CD4-positive, CD25-positive, alpha-beta regulatory T cell (primary cell): ENCODE measurements at regions not wholly inside any gene's neighbourhood (a gene's known extent, or its start where the extent isn't known, plus 50 kb on each side); places are given as distances from the start of the nearest gene placed in this dataset.

Experiments used
- ATAC-seq, 2 donors: fragments of 150-1000 bp; cut with Tn5 transposase; one replicate each; pipeline ENCODE4 v1.10.0; 2021; ENCODE audit warnings: low read depth in 2 of 2, moderate number of reproducible peaks in 2 of 2, moderate library complexity in 1 of 2
- DNase-seq, 3 donors: peaks; one replicate each; pipeline versions ENCODE4 v3.0.0 to v3.0.0-alpha.2; 2012 to 2022; ENCODE audit warnings: mixed read lengths in 1 of 3
- H3K27ac ChIP-seq: one replicate; pipeline ENCODE4 v1.7.0; 2013; ENCODE audit warnings: mild to moderate bottlenecking, low read length; ENCODE audit not compliant: insufficient read depth, poor library complexity, severe bottlenecking
- H3K27me3 ChIP-seq: one replicate; pipeline ENCODE4 v1.7.0; 2013; ENCODE audit warnings: low read length; ENCODE audit not compliant: control insufficient read depth, insufficient read depth
- H3K36me3 ChIP-seq: one replicate; pipeline ENCODE4 v1.7.0; 2013; ENCODE audit warnings: mild to moderate bottlenecking, low read length, moderate library complexity; ENCODE audit not compliant: control insufficient read depth, insufficient read depth
- H3K4me1 ChIP-seq: 2 replicates; pipeline ENCODE4 v1.7.0; 2013; ENCODE audit warnings: mild to moderate bottlenecking, low read length; ENCODE audit not compliant: insufficient read depth, control insufficient read depth, poor library complexity, severe bottlenecking
- H3K4me3 ChIP-seq: one replicate; pipeline ENCODE4 v1.7.0; 2013; ENCODE audit warnings: low read depth, mild to moderate bottlenecking, low read length, moderate library complexity
- H3K9me3 ChIP-seq, 2 experiments: 1 replicate in 1 of 2; 2 replicates in 1 of 2; pipeline ENCODE4 v1.7.0; 2013; ENCODE audit warnings: low read length in 2 of 2, mild to moderate bottlenecking in 1 of 2, moderate library complexity in 1 of 2; ENCODE audit not compliant: control insufficient read depth in 2 of 2
- H3K27ac Mint-ChIP-seq, 3 donors: one replicate each; pipeline ENCODE4 v1.8.0; 2020 to 2022; ENCODE audit warnings: mild to moderate bottlenecking in 3 of 3, mixed read lengths in 3 of 3, moderate library complexity in 2 of 3
- H3K27me3 Mint-ChIP-seq: one replicate; pipeline ENCODE4 v1.8.0; 2022; ENCODE audit warnings: mild to moderate bottlenecking, mixed read lengths
- H3K36me3 Mint-ChIP-seq: one replicate; pipeline ENCODE4 v1.8.0; 2020; ENCODE audit warnings: mixed read lengths
- H3K4me1 Mint-ChIP-seq, 4 donors: one replicate each; pipeline ENCODE4 v1.8.0; 2020 to 2022; ENCODE audit warnings: mixed read lengths in 4 of 4, mild to moderate bottlenecking in 1 of 4
- H3K4me3 Mint-ChIP-seq, 4 donors: one replicate each; pipeline ENCODE4 v1.8.0; 2020 to 2022; ENCODE audit warnings: mild to moderate bottlenecking in 4 of 4, mixed read lengths in 4 of 4, moderate library complexity in 3 of 4
- H3K9me3 Mint-ChIP-seq, 7 donors: one replicate each; pipeline ENCODE4 v1.8.0; 2020 to 2022; ENCODE audit warnings: mixed read lengths in 7 of 7, mild to moderate bottlenecking in 3 of 7, moderate library complexity in 2 of 7

- no peaks in the 10 kb centered on the region for H3K36me3 ChIP-seq
- DNase-seq = peak in 2 of 3 donors; percentile 11 to 38
- Mint-ChIP-seq H3K27me3 (peaks cover 4% of the 10 kb centered on the region), H3K36me3 (no peaks in the 10 kb centered on the region), H3K4me1 (no peaks in the 10 kb centered on the region), H3K4me3 (no peak overlapping the region), H3K9me3 (peaks cover 0 to 2% (median 0%) of the 10 kb centered on the region in 7 donors), H3K27ac (no peak overlapping the region)
- H3K27me3 ChIP-seq = no peaks in the 10 kb centered on the region
- H3K9me3 ChIP-seq = no peaks in the 10 kb centered on the region
- H3K4me1 ChIP-seq = no peaks in the 10 kb centered on the region
- no peak overlapping the region for H3K4me3 ChIP-seq
- H3K27ac ChIP-seq = no peak overlapping the region
- ATAC-seq = no peak
Observed at GRCh38 chr4:103934178-103934789, 214.5 kb upstream of the TACR3 start.

GRCh38 chr4:103928370-103928769 is 208.6 kb upstream of the TACR3 start:
- peaks cover 0 to 4% (median 0%) of the 10 kb centered on the region in 7 donors for H3K9me3 Mint-ChIP-seq

GRCh38 chr4:103923551-103923950 is 203.8 kb upstream of the TACR3 start:
- no peaks in the 10 kb centered on the region for H3K27me3 Mint-ChIP-seq

More at GRCh38 chr4:103928370-103928769, 208.6 kb upstream of the TACR3 start:
- no peaks in the 10 kb centered on the region for H3K36me3 ChIP-seq
- no peak overlapping the region for H3K4me3 ChIP-seq
- no peaks in the 10 kb centered on the region for H3K27me3 ChIP-seq
- Mint-ChIP-seq H3K27me3 (no peaks in the 10 kb centered on the region), H3K27ac (peak overlapping the region in 1 of 3 donors; percentile 32), H3K4me3 (no peak overlapping the region), H3K36me3 (no peaks in the 10 kb centered on the region), H3K4me1 (no peaks in the 10 kb centered on the region)
- H3K27ac ChIP-seq = no peak overlapping the region
- ATAC-seq (no peak), DNase-seq (no peak)
- no peaks in the 10 kb centered on the region for H3K9me3 ChIP-seq
- H3K4me1 ChIP-seq = no peaks in the 10 kb centered on the region

GRCh38 chr4:103918214-103918613 is 198.4 kb upstream of the TACR3 start:
- H3K27me3 Mint-ChIP-seq = no peaks in the 10 kb centered on the region
- H3K4me1 Mint-ChIP-seq = no peaks in the 10 kb centered on the region
- Histone ChIP-seq H3K4me1 (no peaks in the 10 kb centered on the region), H3K36me3 (no peaks in the 10 kb centered on the region), H3K9me3 (no peaks in the 10 kb centered on the region), H3K27ac (no peak overlapping the region), H3K4me3 (no peak overlapping the region), H3K27me3 (no peaks in the 10 kb centered on the region)
- no peak for DNase-seq
- H3K4me3 Mint-ChIP-seq = no peak overlapping the region
- no peak overlapping the region for H3K27ac Mint-ChIP-seq
- H3K9me3 Mint-ChIP-seq = peaks cover 0 to 4% (median 0%) of the 10 kb centered on the region in 7 donors
- H3K36me3 Mint-ChIP-seq = no peaks in the 10 kb centered on the region
- no peak for ATAC-seq

More at GRCh38 chr4:103923551-103923950, 203.8 kb upstream of the TACR3 start:
- Mint-ChIP-seq H3K4me3 (no peak overlapping the region), H3K27ac (no peak overlapping the region), H3K4me1 (no peaks in the 10 kb centered on the region), H3K36me3 (no peaks in the 10 kb centered on the region), H3K9me3 (peaks cover 0 to 5% (median 0%) of the 10 kb centered on the region in 7 donors)
- no peaks in the 10 kb centered on the region for H3K36me3 ChIP-seq
- no peak overlapping the region for H3K4me3 ChIP-seq
- H3K27me3 ChIP-seq = no peaks in the 10 kb centered on the region
- H3K27ac ChIP-seq = no peak overlapping the region
- H3K4me1 ChIP-seq = no peaks in the 10 kb centered on the region
- no peaks in the 10 kb centered on the region for H3K9me3 ChIP-seq
- no peak for DNase-seq
- no peak for ATAC-seq

- ATAC-seq = no peak
- Mint-ChIP-seq H3K9me3 (peaks cover 0 to 4% (median 0%) of the 10 kb centered on the region in 7 donors), H3K4me3 (no peak overlapping the region), H3K27me3 (no peaks in the 10 kb centered on the region), H3K4me1 (no peaks in the 10 kb centered on the region), H3K27ac (no peak overlapping the region), H3K36me3 (no peaks in the 10 kb centered on the region)
- no peak overlapping the region for H3K27ac ChIP-seq
- H3K4me3 ChIP-seq = no peak overlapping the region
- no peaks in the 10 kb centered on the region for H3K36me3 ChIP-seq
- no peaks in the 10 kb centered on the region for H3K27me3 ChIP-seq
- DNase-seq = no peak
- no peaks in the 10 kb centered on the region for H3K4me1 ChIP-seq
- H3K9me3 ChIP-seq = no peaks in the 10 kb centered on the region
Observed at GRCh38 chr4:103915224-103915869, 195.6 kb upstream of the TACR3 start.

GRCh38 chr4:103907414-103907813 is 187.6 kb upstream of the TACR3 start:
- H3K27ac ChIP-seq = no peak overlapping the region
- no peaks in the 10 kb centered on the region for H3K27me3 ChIP-seq
- Mint-ChIP-seq H3K36me3 (no peaks in the 10 kb centered on the region), H3K4me1 (no peaks in the 10 kb centered on the region), H3K4me3 (no peak overlapping the region), H3K27ac (no peak overlapping the region), H3K27me3 (no peaks in the 10 kb centered on the region), H3K9me3 (peaks cover 0 to 4% (median 0%) of the 10 kb centered on the region in 7 donors)
- DNase-seq (no peak), ATAC-seq (no peak)
- no peaks in the 10 kb centered on the region for H3K9me3 ChIP-seq
- no peaks in the 10 kb centered on the region for H3K4me1 ChIP-seq
- H3K36me3 ChIP-seq = no peaks in the 10 kb centered on the region
- no peak overlapping the region for H3K4me3 ChIP-seq

- H3K27me3 ChIP-seq = no peaks in the 10 kb centered on the region
- no peaks in the 10 kb centered on the region for H3K36me3 ChIP-seq
- Mint-ChIP-seq H3K4me1 (no peaks in the 10 kb centered on the region), H3K27ac (no peak overlapping the region), H3K27me3 (no peaks in the 10 kb centered on the region), H3K9me3 (peaks cover 0 to 7% (median 0%) of the 10 kb centered on the region in 7 donors), H3K36me3 (no peaks in the 10 kb centered on the region), H3K4me3 (no peak overlapping the region)
- H3K9me3 ChIP-seq = no peaks in the 10 kb centered on the region
- no peaks in the 10 kb centered on the region for H3K4me1 ChIP-seq
- no peak overlapping the region for H3K27ac ChIP-seq
- no peak overlapping the region for H3K4me3 ChIP-seq
- ATAC-seq (no peak), DNase-seq (no peak)
Observed at GRCh38 chr4:103904123-103904522, 184.3 kb upstream of the TACR3 start.

- Mint-ChIP-seq H3K36me3 (no peaks in the 10 kb centered on the region), H3K27ac (no peak overlapping the region), H3K4me1 (no peaks in the 10 kb centered on the region), H3K9me3 (peaks cover 0 to 11% (median 2%) of the 10 kb centered on the region in 7 donors), H3K27me3 (no peaks in the 10 kb centered on the region), H3K4me3 (no peak overlapping the region)
- Histone ChIP-seq H3K27me3 (no peaks in the 10 kb centered on the region), H3K9me3 (no peaks in the 10 kb centered on the region), H3K27ac (no peak overlapping the region), H3K4me1 (no peaks in the 10 kb centered on the region), H3K36me3 (no peaks in the 10 kb centered on the region), H3K4me3 (no peak overlapping the region)
- DNase-seq = no peak
- ATAC-seq = no peak
Observed at GRCh38 chr4:103902730-103903129, 182.9 kb upstream of the TACR3 start.
